Esophagus squamous epithelium (tissue), 4 donors: ENCODE measurements at regions not wholly inside any gene's neighbourhood (a gene's known extent, or its start where the extent isn't known, plus 50 kb on each side); places are given as distances from the start of the nearest gene placed in this dataset.

Experiments used
- CTCF ChIP-seq, 6 experiments: fragments of 450-650 bp in 4 of 6; fragments of 200-600 bp in 2 of 6; sonication (generic) in 2 of 6; IDR thresholded peaks; one replicate each; pipeline ENCODE4 v1.5.1; 2016 to 2019; ENCODE audit warnings: antibody characterized with exemption in 6 of 6, mild to moderate bottlenecking in 4 of 6, moderate library complexity in 4 of 6
- POLR2A ChIP-seq, 4 donors: fragments of 450-650 bp; IDR thresholded peaks; one replicate each; pipeline ENCODE4 v1.6.1; 2017; ENCODE audit warnings: antibody characterized with exemption in 4 of 4, mild to moderate bottlenecking in 4 of 4, moderate library complexity in 3 of 4

- TF ChIP-seq CTCF (IDR thresholded peaks at IDR 0.05) = no peak
- no peak for TF ChIP-seq POLR2A (IDR thresholded peaks at IDR 0.05)
These were observed 505.4 kb upstream of the AGA start for GRCh38 chr4:177947607-177948006.
